ENCODE measurements at regions not wholly inside any gene's neighbourhood (a gene's known extent, or its start where the extent isn't known, plus 50 kb on each side); places are given as distances from the start of the nearest gene placed in this dataset.

- TF ChIP-seq RAD21 (conservative IDR thresholded peaks at IDR 0.05), result no peak
- no peak for TF ChIP-seq CTCF (IDR thresholded peaks at IDR 0.05; ENCODE audit: poor library complexity, severe bottlenecking)
- TF ChIP-seq EZH2 (IDR thresholded peaks at IDR 0.05; ENCODE audit: borderline replicate concordance, insufficient read depth, low read length, poor library complexity, severe bottlenecking), result no peak
- TF ChIP-seq EP300 (conservative IDR thresholded peaks at IDR 0.05; ENCODE audit: poor library complexity, severe bottlenecking), result no peak
- no peak for TF ChIP-seq SMC3 (conservative IDR thresholded peaks at IDR 0.05; ENCODE audit: poor library complexity)
- no peak for TF ChIP-seq POLR2AphosphoS5 (IDR thresholded peaks at IDR 0.05)
- TF ChIP-seq TAF1 (IDR thresholded peaks at IDR 0.05; ENCODE audit: low read depth), result no peak
These were observed 137.7 kb upstream of the RASGRP1 start for GRCh38 chr15:38702178-38702912.
